A204.1 (cell line): ENCODE measurements at regions not wholly inside any gene's neighbourhood (a gene's known extent, or its start where the extent isn't known, plus 50 kb on each side); places are given as distances from the start of the nearest gene placed in this dataset.

Experiments used
- FAIRE-seq: peaks from 2 replicates; lab custom pipeline; 2012; peaks lifted over from hg19 to GRCh38; lab: Jason Lieb, UNC

DNA sequence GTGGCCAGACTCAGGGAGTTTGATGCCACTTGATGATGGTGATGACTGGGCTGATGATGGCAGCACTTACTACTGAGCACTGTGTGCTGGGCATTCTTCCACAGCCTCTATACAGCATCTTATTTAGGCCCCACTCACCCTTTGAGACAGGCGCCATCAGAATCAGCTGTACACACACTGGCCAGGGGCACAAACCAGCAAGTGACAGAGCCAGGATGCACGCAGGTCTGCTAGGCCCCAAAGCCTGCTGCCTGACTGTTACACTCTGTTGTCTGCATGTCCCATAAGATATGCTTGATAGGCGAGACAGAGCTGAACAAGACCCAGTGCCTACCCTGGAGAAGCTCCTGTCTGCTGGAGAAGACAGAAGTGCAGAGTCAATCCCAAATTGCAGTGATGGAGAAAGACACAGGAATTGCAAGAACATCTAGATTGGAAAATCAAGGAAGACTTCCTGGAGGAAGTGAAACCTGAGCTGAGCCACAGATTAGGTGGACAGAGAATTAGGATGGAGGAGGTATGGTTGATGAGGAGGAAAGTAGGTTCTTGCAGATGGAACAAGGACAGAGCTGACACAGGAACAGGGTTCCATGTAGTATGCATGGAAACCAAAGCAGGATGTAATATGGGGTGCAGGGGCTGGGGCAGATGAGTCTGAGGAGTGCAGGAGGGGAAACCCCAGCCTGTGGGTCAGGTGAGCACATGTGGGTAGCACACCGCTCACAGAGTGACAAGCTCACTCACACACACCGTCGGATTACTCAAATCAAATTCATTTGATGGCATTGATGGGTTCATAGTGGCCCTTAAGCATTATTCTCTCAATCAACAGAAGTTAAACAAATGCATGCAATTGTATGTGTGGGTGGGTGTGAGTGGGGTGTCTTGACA, 117.3 kb downstream of the BEGAIN start:
- FAIRE-seq, result no peak

DNA sequence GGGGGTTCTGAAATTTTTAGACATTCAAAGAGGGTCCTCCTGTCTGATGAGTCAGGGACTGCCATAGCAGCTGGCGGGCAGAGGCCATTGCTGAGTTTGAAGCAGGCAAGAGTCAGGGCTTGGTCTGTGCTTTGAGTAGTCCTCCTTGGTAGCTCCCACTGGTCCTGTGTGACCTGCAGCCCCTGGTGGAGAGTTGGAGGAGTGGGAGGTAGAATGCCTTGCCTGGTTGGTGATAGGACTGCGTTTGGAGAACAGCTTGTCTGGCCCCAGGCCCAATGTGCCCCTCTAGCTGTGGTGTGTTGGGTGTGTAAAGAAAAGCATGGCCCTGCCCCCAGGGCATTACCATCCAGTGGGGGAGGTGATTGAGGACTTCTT, 116.7 kb downstream of the BEGAIN start:
- no peak for FAIRE-seq

DNA sequence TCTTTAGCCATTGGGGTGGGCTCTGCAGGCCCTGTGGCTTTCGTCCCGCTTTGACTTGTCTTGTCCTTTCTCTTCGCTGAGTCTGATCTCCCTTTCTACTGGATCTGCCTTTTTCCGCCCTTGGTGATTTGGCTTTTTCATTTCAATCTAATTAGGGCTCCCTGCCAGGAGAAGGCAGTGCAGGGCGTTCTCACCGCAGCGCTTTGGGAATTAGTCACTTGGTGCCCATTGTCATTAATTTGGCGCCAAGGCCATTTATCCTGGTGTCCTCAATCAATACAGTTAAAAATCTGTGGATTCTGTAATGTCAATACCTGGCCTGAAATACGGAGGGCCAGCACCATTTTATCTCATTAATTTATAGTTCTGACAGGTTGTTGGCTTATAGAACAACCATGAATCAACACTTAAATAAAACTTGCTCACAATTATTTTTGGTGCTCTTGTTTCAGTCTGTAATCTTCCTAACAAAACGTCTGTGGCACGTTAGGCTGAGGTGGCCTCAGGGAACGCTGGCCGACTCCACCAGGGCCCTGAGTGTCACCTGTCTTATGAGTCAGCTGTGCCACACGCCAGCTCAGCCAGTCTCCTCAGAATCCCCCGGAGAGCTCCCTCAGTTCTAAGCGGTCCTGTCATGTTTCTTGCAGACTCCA, 115.7 kb downstream of the BEGAIN start:
- no peak for FAIRE-seq

DNA sequence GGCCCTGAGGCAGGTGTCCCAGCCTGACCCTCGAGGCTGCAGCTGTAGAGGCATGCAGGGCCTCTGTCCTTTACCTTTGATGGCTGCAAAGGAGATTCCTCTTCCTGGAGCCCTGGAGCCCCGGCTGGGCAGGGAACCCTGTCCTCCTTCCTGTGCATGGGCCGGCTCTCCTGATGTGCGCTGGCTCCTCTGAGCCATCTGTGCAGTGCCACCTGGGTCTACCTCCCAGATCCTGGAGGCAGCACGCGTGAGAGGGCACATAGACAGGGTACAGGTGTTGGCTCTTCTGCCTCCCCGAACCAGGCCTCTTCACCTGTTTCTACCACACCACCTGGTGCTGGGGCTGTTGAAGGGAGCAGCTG, 115.1 kb downstream of the BEGAIN start:
- no peak for FAIRE-seq

DNA sequence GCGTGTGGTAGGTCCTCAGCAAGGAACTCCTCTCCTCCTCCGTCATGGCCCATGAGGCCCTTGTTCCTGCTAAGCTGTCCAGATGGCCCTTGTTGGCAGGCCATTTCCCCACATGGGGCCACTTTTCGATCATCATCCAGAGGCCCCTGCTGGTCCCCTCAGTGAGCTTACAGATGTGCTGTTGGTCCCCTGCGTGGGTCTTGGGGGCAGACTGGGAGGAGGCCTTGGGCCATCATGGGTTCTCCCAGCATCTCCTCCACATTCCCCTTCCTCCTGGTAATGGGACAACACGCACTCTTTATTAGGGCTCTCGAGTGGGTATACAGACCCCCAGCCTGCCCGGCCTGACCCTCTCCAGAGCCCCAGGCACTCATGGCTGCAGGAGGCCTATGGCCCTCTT, 114.7 kb downstream of the BEGAIN start:
- no peak for FAIRE-seq

DNA sequence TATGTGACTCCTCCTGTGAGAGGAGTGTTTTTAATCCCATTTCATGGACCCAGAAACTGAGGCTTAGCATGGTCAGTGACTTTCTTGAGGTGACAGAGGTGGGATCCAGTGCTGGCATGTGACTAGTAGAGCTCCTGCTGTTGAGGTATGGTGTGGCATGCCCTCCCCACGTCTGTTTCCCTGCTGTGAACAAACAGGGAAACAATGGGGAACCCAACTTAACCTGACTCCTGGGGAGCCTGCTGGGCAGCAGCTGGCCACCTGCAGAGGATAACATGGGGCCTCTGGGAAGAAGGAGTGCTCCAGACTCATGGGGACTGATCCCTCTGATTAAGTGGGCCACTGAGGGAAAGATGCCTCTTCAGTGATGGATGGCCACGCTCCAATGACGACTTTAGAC, 114.0 kb downstream of the BEGAIN start:
- no peak for FAIRE-seq

DNA sequence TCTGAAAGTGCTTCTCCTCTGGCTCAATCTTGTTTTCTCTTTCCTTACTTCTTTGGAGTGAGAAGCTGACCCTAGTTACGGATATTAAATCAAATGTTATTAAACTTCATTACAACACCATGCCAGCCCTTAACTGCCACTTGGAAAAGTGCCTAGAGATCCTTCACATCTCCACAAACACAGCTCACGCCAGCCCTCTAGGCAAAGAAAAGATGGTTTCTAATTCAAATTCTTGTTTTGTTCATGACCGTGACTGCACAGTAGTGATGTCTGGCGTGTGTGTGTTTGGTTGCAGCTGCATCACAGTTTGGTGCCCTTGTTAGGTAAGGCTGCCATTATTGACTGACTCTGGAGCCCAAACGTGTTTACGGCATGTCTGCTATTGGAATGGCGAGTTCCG, 113.0 kb downstream of the BEGAIN start:
- no peak for FAIRE-seq

DNA sequence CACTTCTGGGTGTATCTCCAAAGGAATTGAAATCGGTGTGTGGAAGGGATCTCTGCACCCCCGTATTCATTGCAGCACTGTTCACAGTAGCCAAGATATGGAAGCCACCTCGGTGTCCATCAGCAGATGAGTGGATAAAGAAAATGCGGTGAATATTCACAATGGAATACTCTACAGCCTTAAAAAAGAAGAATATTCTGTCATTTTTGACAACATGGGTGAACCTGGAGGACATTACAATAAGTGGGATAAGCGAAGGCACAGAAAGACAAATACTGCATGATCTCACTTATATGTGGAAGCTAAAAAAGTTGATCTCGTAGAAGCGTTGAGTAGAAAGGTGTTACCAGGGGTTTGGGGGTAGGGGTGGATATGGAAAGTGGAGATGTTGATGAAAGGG, 111.9 kb downstream of the BEGAIN start:
- FAIRE-seq, result no peak

DNA sequence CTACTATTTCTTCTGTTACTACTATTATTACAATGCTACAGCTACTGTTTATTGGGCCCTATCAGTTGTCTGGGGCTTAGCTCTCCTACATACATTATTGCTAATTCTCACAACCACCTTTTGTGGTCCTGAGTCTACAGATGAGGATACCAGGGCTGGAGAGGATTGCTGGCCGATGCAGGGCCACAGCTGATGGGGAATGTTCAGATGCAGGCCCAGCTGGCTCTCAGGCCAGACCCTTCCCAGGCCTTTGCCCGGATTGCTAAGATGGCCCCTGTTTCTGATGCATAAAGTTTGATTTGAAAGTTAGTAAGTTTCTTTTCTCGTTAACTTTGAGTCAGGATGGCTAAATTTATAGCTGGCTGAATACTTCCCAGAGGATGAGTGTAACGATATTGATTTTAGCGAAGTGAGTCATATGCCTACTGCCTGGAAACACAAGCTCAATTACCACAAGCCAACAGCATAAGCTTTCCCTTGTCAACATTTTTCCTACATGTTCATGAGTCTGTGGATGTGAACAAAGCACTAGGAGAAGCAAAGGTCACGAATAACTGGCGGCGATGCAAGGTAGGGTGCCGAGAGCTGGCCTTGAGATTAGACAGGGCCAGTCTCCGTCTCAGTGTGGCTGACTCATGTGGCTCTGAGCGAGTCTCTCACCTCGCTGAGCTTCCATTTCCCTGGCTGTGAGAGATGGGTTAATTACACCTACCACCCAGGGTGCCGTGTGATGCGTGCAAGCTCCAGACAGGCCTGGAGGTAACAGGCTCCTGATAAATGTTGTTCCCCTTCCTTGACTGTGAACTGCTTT, 111.0 kb downstream of the BEGAIN start:
- no peak for FAIRE-seq

DNA sequence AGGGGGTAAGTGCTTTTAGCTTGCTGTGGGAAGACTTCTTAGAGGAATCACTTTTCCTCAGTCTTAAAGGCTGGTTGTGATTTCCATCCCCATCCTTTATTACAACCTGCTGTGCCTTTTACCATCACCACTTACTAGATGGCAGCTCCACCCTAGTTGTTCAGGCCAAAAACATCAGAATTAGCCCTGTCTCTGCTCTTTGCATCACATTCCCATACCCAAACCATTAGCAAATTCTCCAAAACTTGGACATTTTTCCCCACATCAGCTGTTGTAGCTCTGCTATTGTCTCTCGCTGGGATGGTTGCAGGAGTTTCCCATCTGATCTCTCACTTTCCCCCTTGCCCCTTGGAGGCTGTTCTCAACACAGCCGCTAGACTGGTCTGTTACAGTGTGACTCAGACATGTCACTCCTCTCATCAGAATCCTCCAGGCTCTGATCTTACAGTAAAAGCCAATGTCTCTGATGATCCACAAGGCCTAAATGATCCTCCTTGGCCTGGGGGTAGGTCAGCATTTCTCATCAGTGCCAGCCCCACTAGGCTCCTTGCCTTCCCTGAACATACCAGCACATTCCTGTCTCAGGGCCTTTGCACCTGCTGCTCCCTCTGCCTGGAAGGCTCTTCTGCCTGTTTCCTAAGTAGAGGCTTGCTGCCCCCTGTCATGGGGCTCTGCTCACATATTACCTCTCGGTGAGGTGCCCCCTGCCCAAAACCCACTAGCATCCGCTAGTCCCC, 102.5 kb downstream of the BEGAIN start:
- no peak for FAIRE-seq

DNA sequence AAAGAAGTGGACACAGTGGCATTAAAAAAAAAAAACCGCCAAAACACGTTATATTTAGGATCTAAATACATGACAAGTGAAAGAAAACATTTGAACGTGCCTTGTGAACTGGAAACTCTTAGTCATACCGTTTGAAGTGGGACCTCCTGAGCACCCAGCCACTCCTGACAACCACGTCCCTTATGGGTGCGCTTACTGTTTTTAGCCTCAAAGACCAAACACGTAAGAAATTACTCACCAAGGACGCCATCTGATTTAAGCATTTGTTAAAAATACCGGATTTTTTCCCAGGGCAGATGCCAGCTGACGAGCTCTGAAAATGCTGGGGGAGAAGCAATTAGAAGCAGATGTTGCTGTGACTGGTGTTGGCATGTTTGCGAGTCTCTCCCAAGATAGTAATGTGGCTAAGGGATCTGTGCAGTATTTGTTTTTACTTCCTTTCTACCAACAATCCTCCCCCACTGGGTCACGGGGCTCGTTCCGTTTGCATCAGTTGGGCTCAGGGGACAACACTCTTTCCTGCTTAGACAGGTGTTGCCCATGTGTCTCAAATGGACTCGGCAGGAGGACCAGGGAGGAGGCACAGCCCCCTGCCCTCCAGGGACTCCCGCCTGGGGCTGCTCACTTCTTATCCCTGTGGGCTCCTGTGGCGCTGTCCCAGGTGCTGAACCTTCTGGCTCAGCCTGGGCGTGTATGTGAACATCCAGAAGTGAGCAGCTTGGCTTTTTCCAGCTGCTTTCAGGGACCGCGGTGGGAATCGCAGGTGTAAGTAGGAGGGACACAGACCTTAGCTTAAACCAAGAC, 101.0 kb downstream of the BEGAIN start:
- FAIRE-seq, result no peak
